WTC11 (cell line): ENCODE measurements at regions not wholly inside any gene's neighbourhood (a gene's known extent, or its start where the extent isn't known, plus 50 kb on each side); places are given as distances from the start of the nearest gene placed in this dataset.

Experiments
- ATAC-seq: fragments of 200-7000 bp; cut with Tn5 transposase; 2 replicates; pipeline ENCODE4 v1.10.0; 2021; ENCODE audit warnings: mild to moderate bottlenecking, moderate library complexity
- CTCF ChIA-PET: fragments of 300-600 bp; sonication (Branson Sonifier 250); formaldehyde crosslinking; loops from one replicate; lab custom pipeline; 2021; ENCODE audit warnings: antibody characterized with exemption; lab: Charles Lee
- POLR2A ChIA-PET: fragments of 350-600 bp; sonication (Branson Sonifier 250); formaldehyde crosslinking; loops from one replicate; lab custom pipeline; 2021; ENCODE audit warnings: antibody characterized with exemption; lab: Charles Lee
- DNase-seq: peaks from one replicate; pipeline ENCODE4 v3.0.0; 2021; ENCODE audit warnings: low spot score
- H3K27ac Mint-ChIP-seq: 2 replicates; pipeline ENCODE4 v1.8.0; 2021; ENCODE audit warnings: mixed read lengths
- H3K27me3 Mint-ChIP-seq: 2 replicates; pipeline ENCODE4 v1.8.0; 2021; ENCODE audit warnings: low read depth, mild to moderate bottlenecking, moderate library complexity, mixed read lengths
- H3K36me3 Mint-ChIP-seq: 2 replicates; pipeline ENCODE4 v1.8.0; 2021; ENCODE audit warnings: mixed read lengths
- H3K4me1 Mint-ChIP-seq: 2 replicates; pipeline ENCODE4 v1.8.0; 2022; ENCODE audit warnings: mixed read lengths
- H3K4me3 Mint-ChIP-seq: 2 replicates; pipeline ENCODE4 v1.8.0; 2021; ENCODE audit warnings: mild to moderate bottlenecking, moderate library complexity, mixed read lengths
- H3K9me3 Mint-ChIP-seq: 2 replicates; pipeline ENCODE4 v1.8.0; 2021; ENCODE audit warnings: mixed read lengths
- ATF2 ChIP-seq: sonication (generic); formaldehyde crosslinking; IDR thresholded peaks from 2 replicates; pipeline ENCODE4 v1.8.1; 2022; ENCODE audit warnings: low read depth, missing genetic modification reagents, borderline replicate concordance
- FOXK1 ChIP-seq: sonication (generic); formaldehyde crosslinking; IDR thresholded peaks from 2 replicates; pipeline ENCODE4 v1.8.0; 2022; ENCODE audit warnings: mild to moderate bottlenecking, moderate library complexity, missing genetic modification reagents
- GABPB1 ChIP-seq: sonication (generic); formaldehyde crosslinking; IDR thresholded peaks from 2 replicates; pipeline ENCODE4 v1.8.1; 2023; ENCODE audit warnings: mild to moderate bottlenecking, missing genetic modification reagents
- IRF2 ChIP-seq: sonication (generic); formaldehyde crosslinking; IDR thresholded peaks from 2 replicates; pipeline ENCODE4 v1.8.0; 2022; ENCODE audit warnings: low read depth, missing genetic modification reagents, borderline replicate concordance
- JAZF1 ChIP-seq: fragments of 250-450 bp; sonication (Bioruptor Pico); IDR thresholded peaks from 2 replicates; pipeline ENCODE4 v1.9.0; 2021; ENCODE audit warnings: moderate library complexity, mild to moderate bottlenecking, inconsistent platforms
- NFATC4 ChIP-seq: fragments of 250-450 bp; sonication (Bioruptor Pico); IDR thresholded peaks from 2 replicates; pipeline ENCODE4 v1.9.0; 2021; ENCODE audit warnings: mild to moderate bottlenecking
- NR1H2 ChIP-seq: sonication (generic); formaldehyde crosslinking; IDR thresholded peaks from 2 replicates; pipeline ENCODE4 v1.9.0; 2021; ENCODE audit warnings: mild to moderate bottlenecking, moderate library complexity, missing genetic modification reagents
- RORB ChIP-seq: fragments of 250-450 bp; sonication (Bioruptor Pico); IDR thresholded peaks from 2 replicates; pipeline ENCODE4 v1.9.0; 2021; ENCODE audit warnings: mild to moderate bottlenecking
- SMAD3 ChIP-seq: sonication (generic); formaldehyde crosslinking; IDR thresholded peaks from 2 replicates; pipeline ENCODE4 v1.8.0; 2022; ENCODE audit warnings: missing genetic modification reagents, mild to moderate bottlenecking, borderline replicate concordance
- SOX15 ChIP-seq: fragments of 250-450 bp; sonication (Bioruptor Pico); IDR thresholded peaks from 2 replicates; pipeline ENCODE4 v1.9.0; 2021; ENCODE audit warnings: mild to moderate bottlenecking
- TEAD1 ChIP-seq: sonication (generic); formaldehyde crosslinking; IDR thresholded peaks from 2 replicates; pipeline ENCODE4 v1.8.0; 2022; ENCODE audit warnings: mild to moderate bottlenecking, missing genetic modification reagents
- ZNF219 ChIP-seq: sonication (generic); formaldehyde crosslinking; IDR thresholded peaks from 2 replicates; pipeline ENCODE4 v1.8.0; 2023; ENCODE audit warnings: missing genetic modification reagents, mild to moderate bottlenecking, borderline replicate concordance
- ZNF263 ChIP-seq: sonication (generic); formaldehyde crosslinking; IDR thresholded peaks from 2 replicates; pipeline ENCODE4 v1.8.1; 2022; ENCODE audit warnings: low read depth, mild to moderate bottlenecking, moderate library complexity, missing genetic modification reagents
- ZNF423 ChIP-seq: fragments of 250-450 bp; sonication (Bioruptor Pico); IDR thresholded peaks from 2 replicates; pipeline ENCODE4 v2.1.2; 2022; ENCODE audit warnings: mild to moderate bottlenecking, moderate library complexity
- ZNF532 ChIP-seq: fragments of 250-450 bp; sonication (Bioruptor Pico); IDR thresholded peaks from 2 replicates; pipeline ENCODE4 v1.9.0; 2021; ENCODE audit warnings: mild to moderate bottlenecking, borderline replicate concordance
- ZSCAN18 ChIP-seq: fragments of 250-450 bp; sonication (Bioruptor Pico); IDR thresholded peaks from 2 replicates; pipeline ENCODE4 v2.1.2; 2022; ENCODE audit warnings: mild to moderate bottlenecking, moderate library complexity
- TF ChIP-seq, protein P1 (sequence below): sonication (generic); formaldehyde crosslinking; IDR thresholded peaks from 2 replicates; pipeline ENCODE4 v1.8.1; 2023; ENCODE audit warnings: mild to moderate bottlenecking, missing genetic modification reagents, borderline replicate concordance
- TF ChIP-seq, protein P2 (sequence below): sonication (generic); formaldehyde crosslinking; IDR thresholded peaks from 2 replicates; pipeline ENCODE4 v1.8.1; 2023; ENCODE audit warnings: mild to moderate bottlenecking, moderate library complexity, missing genetic modification reagents

- no peak for TF ChIP-seq ZNF532 (CRISPR knock-in tag)
- TF ChIP-seq NFATC4 (CRISPR knock-in tag) = no peak
- no peak for TF ChIP-seq GABPB1 (CRISPR knock-in tag)
- TF ChIP-seq, protein P1, sequence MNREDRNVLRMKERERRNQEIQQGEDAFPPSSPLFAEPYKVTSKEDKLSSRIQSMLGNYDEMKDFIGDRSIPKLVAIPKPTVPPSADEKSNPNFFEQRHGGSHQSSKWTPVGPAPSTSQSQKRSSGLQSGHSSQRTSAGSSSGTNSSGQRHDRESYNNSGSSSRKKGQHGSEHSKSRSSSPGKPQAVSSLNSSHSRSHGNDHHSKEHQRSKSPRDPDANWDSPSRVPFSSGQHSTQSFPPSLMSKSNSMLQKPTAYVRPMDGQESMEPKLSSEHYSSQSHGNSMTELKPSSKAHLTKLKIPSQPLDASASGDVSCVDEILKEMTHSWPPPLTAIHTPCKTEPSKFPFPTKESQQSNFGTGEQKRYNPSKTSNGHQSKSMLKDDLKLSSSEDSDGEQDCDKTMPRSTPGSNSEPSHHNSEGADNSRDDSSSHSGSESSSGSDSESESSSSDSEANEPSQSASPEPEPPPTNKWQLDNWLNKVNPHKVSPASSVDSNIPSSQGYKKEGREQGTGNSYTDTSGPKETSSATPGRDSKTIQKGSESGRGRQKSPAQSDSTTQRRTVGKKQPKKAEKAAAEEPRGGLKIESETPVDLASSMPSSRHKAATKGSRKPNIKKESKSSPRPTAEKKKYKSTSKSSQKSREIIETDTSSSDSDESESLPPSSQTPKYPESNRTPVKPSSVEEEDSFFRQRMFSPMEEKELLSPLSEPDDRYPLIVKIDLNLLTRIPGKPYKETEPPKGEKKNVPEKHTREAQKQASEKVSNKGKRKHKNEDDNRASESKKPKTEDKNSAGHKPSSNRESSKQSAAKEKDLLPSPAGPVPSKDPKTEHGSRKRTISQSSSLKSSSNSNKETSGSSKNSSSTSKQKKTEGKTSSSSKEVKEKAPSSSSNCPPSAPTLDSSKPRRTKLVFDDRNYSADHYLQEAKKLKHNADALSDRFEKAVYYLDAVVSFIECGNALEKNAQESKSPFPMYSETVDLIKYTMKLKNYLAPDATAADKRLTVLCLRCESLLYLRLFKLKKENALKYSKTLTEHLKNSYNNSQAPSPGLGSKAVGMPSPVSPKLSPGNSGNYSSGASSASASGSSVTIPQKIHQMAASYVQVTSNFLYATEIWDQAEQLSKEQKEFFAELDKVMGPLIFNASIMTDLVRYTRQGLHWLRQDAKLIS (CRISPR knock-in tag) = no peak
- TF ChIP-seq ZNF263 (CRISPR knock-in tag) = no peak
- no peak for TF ChIP-seq ATF2 (CRISPR knock-in tag)
- TF ChIP-seq NR1H2 (CRISPR knock-in tag) = no peak
Observed at GRCh38 chr2:56768973-56769372, 585.2 kb downstream of the CCDC85A start (continued).

DNA sequence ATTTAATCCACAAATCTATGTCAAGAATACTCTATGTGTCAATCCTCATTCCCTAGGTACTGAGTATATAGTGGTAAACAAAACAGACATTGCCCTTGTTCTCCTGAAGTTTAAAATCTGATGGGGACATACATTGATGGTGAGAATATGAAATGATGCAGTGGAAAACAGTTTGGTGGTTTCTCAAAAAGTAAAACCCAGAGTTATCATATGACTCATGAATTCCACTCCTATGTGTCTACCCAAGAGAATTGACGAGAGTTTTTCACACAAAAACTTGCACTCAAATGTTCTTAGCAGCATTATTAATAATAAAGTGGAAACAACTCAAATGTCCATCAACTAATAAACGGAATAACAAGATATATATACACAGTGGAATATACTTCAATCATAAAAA is 586.7 kb downstream of the CCDC85A start:
- no peak overlapping the region for H3K27ac Mint-ChIP-seq
- H3K36me3 Mint-ChIP-seq = no peaks in the 10 kb centered on the region
- H3K4me3 Mint-ChIP-seq = no peak overlapping the region
- no peak for DNase-seq
- ChIA-PET POLR2A (no interaction called here), CTCF (no interaction called here)
- H3K27me3 Mint-ChIP-seq = no peaks in the 10 kb centered on the region
- H3K9me3 Mint-ChIP-seq = no peaks in the 10 kb centered on the region
- no peaks in the 10 kb centered on the region for H3K4me1 Mint-ChIP-seq
- no peak for ATAC-seq
- no peak for TF ChIP-seq ZNF423 (CRISPR knock-in tag)
- no peak for TF ChIP-seq SMAD3 (CRISPR knock-in tag)
- no peak for TF ChIP-seq FOXK1 (CRISPR knock-in tag)
- no peak for TF ChIP-seq ZNF219
- TF ChIP-seq IRF2 (CRISPR knock-in tag) = no peak
- no peak for TF ChIP-seq ZSCAN18
- no peak for TF ChIP-seq ZNF532 (CRISPR knock-in tag)
- TF ChIP-seq SOX15 (CRISPR knock-in tag) = no peak
- TF ChIP-seq NFATC4 (CRISPR knock-in tag) = no peak
- no peak for TF ChIP-seq RORB (CRISPR knock-in tag)
- no peak for TF ChIP-seq TEAD1 (CRISPR knock-in tag)
- TF ChIP-seq, protein P2, sequence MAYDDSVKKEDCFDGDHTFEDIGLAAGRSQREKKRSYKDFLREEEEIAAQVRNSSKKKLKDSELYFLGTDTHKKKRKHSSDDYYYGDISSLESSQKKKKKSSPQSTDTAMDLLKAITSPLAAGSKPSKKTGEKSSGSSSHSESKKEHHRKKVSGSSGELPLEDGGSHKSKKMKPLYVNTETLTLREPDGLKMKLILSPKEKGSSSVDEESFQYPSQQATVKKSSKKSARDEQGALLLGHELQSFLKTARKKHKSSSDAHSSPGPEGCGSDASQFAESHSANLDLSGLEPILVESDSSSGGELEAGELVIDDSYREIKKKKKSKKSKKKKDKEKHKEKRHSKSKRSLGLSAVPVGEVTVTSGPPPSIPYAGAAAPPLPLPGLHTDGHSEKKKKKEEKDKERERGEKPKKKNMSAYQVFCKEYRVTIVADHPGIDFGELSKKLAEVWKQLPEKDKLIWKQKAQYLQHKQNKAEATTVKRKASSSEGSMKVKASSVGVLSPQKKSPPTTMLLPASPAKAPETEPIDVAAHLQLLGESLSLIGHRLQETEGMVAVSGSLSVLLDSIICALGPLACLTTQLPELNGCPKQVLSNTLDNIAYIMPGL (CRISPR knock-in tag) = no peak
- no peak for TF ChIP-seq JAZF1
